Neural progenitor cell (in vitro differentiated cells): ENCODE measurements at regions not wholly inside any gene's neighbourhood (a gene's known extent, or its start where the extent isn't known, plus 50 kb on each side); places are given as distances from the start of the nearest gene placed in this dataset.

ENCODE experiments used
- CTCF ChIP-seq: fragments of 200-600 bp; sonication (generic); IDR thresholded peaks from 2 replicates; pipeline ENCODE4 v1.5.1; 2017; ENCODE audit warnings: antibody characterized with exemption, mild to moderate bottlenecking
- EZH2 ChIP-seq: fragments of 200-600 bp; sonication (generic); IDR thresholded peaks from 2 replicates; pipeline ENCODE4 v1.6.1; 2017; ENCODE audit warnings: antibody characterized with exemption, mild to moderate bottlenecking, moderate library complexity
- EZH2phosphoT487 ChIP-seq: fragments of 200-600 bp; sonication (generic); IDR thresholded peaks from 2 replicates; pipeline ENCODE4 v1.6.1; 2017; ENCODE audit warnings: antibody characterized with exemption

GRCh38 chrX:88101968-88102367 lies 584.4 kb downstream of the KLHL4 start:
- no peak for TF ChIP-seq EZH2
- TF ChIP-seq CTCF = no peak
- no peak for TF ChIP-seq EZH2phosphoT487
